T-helper 17 cell (primary cell): ENCODE measurements at regions not wholly inside any gene's neighbourhood (a gene's known extent, or its start where the extent isn't known, plus 50 kb on each side); places are given as distances from the start of the nearest gene placed in this dataset.

ENCODE experiments used
- ATAC-seq: fragments of 150-1000 bp; cut with Tn5 transposase; 2 replicates; pipeline ENCODE4 v1.10.0; 2021; ENCODE audit warnings: mild to moderate bottlenecking, moderate library complexity
- DNase-seq, 3 donors: peaks; one replicate each; pipeline versions ENCODE4 v3.0.0 to v3.0.0-alpha.2; 2020 to 2021
- H3K9me3 ChIP-seq: one replicate; pipeline ENCODE4 v1.7.0; 2013; ENCODE audit warnings: low read length, mild to moderate bottlenecking; ENCODE audit not compliant: control insufficient read depth, poor library complexity, severe bottlenecking
- H3K27ac Mint-ChIP-seq: one replicate; pipeline ENCODE4 v1.8.0; 2022; ENCODE audit warnings: mild to moderate bottlenecking, moderate library complexity, mixed read lengths
- H3K27me3 Mint-ChIP-seq: one replicate; pipeline ENCODE4 v1.8.0; 2022; ENCODE audit warnings: mixed read lengths
- H3K36me3 Mint-ChIP-seq: one replicate; pipeline ENCODE4 v1.8.0; 2022; ENCODE audit warnings: low read depth, mixed read lengths
- H3K4me1 Mint-ChIP-seq: one replicate; pipeline ENCODE4 v1.8.0; 2022; ENCODE audit warnings: mild to moderate bottlenecking, mixed read lengths
- H3K4me3 Mint-ChIP-seq: one replicate; pipeline ENCODE4 v1.8.0; 2022; ENCODE audit warnings: mild to moderate bottlenecking, moderate library complexity, mixed read lengths

GRCh38 chr11:37704791-37705190 is 1106.8 kb upstream of the RAG2 start:
- DNase-seq (no peak), ATAC-seq (no peak)
- Mint-ChIP-seq H3K4me1 (no peaks in the 10 kb centered on the region), H3K36me3 (no peaks in the 10 kb centered on the region), H3K27ac (no peak overlapping the region), H3K27me3 (no peaks in the 10 kb centered on the region), H3K4me3 (no peak overlapping the region)
- peaks cover 2% of the 10 kb centered on the region for H3K9me3 ChIP-seq

DNA sequence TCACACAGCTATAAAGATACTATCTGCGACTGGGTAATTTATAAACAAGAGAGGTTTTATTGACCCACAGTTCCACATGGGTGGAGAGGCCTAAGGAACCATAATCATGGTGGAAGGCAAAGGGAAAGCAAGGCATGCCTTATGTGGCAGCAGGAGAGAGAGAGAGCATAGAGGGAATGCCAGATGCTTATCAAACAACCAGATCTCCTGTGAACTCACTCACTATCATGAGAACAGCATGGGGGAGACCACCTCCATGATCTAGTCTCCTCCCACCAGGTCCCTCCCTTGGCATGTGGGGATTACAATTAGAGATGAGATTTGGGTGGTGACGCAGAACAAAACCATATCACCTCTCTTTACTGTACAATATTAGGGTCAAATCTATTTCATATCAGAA is 1101.6 kb upstream of the RAG2 start:
- H3K36me3 Mint-ChIP-seq, result no peaks in the 10 kb centered on the region
- no peaks in the 10 kb centered on the region for H3K27me3 Mint-ChIP-seq
- no peak overlapping the region for H3K4me3 Mint-ChIP-seq

DNA sequence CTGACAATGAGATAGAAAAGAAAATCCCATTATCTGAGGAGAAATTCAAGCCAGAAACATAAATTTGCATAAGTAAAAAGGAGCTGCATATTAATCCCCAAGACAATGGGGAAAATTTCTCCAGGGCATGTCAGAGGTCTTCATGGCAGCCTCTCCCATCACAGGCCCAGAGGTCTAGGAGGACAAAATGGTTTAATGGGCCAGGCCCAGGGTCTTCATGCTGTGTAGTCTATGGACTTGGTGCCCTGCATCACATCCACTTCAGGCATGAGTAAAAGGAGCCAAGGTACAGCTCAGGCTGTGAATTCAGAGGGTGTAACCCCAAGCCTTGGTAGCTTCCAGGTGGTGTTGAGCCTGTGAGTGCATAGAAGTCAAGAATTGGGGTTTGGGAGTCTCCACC is 1097.2 kb upstream of the RAG2 start:
- no peak overlapping the region for H3K4me3 Mint-ChIP-seq

More for the DNA sequence above, 1101.6 kb upstream of the RAG2 start:
- peaks cover 2% of the 10 kb centered on the region for H3K9me3 ChIP-seq
- Mint-ChIP-seq H3K4me1 (no peaks in the 10 kb centered on the region), H3K27ac (no peak overlapping the region)
- no peak for ATAC-seq
- no peak for DNase-seq

DNA sequence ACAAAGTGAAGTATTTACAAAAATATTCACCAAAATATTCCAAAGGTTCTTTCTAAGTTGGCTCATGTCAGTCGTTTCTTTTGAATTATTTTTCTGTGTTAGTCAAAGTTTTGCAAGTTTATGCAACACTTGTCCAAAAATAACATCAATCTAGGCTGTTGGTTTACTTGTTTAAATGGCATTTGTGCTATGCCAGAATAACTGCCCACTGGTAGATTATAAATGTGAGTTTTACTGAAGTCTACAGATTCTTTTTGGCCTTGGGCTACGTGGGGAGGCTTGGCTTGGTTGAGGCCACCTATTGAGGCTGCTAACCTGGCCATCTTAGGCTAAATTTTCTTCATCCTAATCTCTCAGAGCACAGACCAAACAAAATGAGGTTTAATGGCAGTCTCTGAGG is 1091.9 kb upstream of the RAG2 start:
- no peak for DNase-seq
- no peaks in the 10 kb centered on the region for H3K4me1 Mint-ChIP-seq
- no peak overlapping the region for H3K4me3 Mint-ChIP-seq
- no peaks in the 10 kb centered on the region for H3K27me3 Mint-ChIP-seq
- no peaks in the 10 kb centered on the region for H3K36me3 Mint-ChIP-seq
- H3K9me3 ChIP-seq, result no peaks in the 10 kb centered on the region
- ATAC-seq, result no peak
- H3K27ac Mint-ChIP-seq, result no peak overlapping the region

More for the DNA sequence above, 1097.2 kb upstream of the RAG2 start:
- Mint-ChIP-seq H3K27me3 (no peaks in the 10 kb centered on the region), H3K27ac (no peak overlapping the region), H3K36me3 (no peaks in the 10 kb centered on the region), H3K4me1 (no peaks in the 10 kb centered on the region)
- no peaks in the 10 kb centered on the region for H3K9me3 ChIP-seq
- no peak for ATAC-seq
- no peak for DNase-seq

DNA sequence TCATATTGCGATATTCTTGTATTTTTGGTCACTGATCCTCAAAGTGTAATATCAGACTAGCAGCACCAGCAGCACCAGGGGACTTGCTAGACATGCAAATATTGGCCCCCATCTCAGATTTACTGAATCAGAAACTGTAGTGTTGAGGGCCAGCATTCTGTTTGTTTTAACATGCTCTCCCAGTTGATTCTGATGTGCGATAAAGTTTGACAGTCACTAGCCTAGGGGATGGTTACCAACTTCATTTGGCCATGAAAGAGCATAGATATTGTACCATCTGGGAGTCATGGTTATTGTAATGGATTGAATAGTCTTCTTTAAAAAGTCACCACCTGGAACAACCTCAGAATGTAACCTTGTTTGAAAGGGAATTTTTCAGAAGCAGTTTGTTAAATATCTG is 1090.4 kb upstream of the RAG2 start:
- no peak for DNase-seq
- Mint-ChIP-seq H3K36me3 (no peaks in the 10 kb centered on the region), H3K4me3 (no peak overlapping the region), H3K27ac (no peak overlapping the region), H3K4me1 (no peaks in the 10 kb centered on the region), H3K27me3 (no peaks in the 10 kb centered on the region)
- no peaks in the 10 kb centered on the region for H3K9me3 ChIP-seq
- ATAC-seq, result no peak

DNA sequence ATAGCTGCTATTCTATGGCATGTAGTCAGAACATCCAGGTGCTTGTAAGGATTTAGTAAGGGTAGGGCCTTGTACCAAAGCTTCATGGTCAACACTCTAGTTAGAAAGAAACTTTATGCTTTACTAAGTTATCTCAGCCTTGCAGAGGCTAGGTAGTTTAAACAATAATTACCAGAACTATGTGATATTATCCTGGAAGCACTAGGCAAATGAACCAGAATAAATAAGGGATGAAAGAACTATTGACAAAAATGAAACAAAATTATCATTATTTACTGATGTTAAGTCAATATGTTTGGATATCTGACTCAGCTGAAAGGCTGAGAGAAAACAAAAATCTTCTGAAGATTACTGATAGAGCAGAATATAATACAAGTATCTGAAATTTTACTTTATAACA is 1089.1 kb upstream of the RAG2 start:
- DNase-seq (no peak), ATAC-seq (no peak)
- Mint-ChIP-seq H3K36me3 (no peaks in the 10 kb centered on the region), H3K27ac (no peak overlapping the region), H3K4me3 (no peak overlapping the region), H3K4me1 (no peaks in the 10 kb centered on the region), H3K27me3 (no peaks in the 10 kb centered on the region)
- H3K9me3 ChIP-seq, result no peaks in the 10 kb centered on the region

GRCh38 chr11:37671321-37671720 is 1073.3 kb upstream of the RAG2 start:
- Mint-ChIP-seq H3K4me3 (no peak overlapping the region), H3K27ac (no peak overlapping the region), H3K27me3 (no peaks in the 10 kb centered on the region), H3K36me3 (no peaks in the 10 kb centered on the region), H3K4me1 (no peaks in the 10 kb centered on the region)
- ATAC-seq, result no peak
- DNase-seq, result no peak
- H3K9me3 ChIP-seq, result no peaks in the 10 kb centered on the region

DNA sequence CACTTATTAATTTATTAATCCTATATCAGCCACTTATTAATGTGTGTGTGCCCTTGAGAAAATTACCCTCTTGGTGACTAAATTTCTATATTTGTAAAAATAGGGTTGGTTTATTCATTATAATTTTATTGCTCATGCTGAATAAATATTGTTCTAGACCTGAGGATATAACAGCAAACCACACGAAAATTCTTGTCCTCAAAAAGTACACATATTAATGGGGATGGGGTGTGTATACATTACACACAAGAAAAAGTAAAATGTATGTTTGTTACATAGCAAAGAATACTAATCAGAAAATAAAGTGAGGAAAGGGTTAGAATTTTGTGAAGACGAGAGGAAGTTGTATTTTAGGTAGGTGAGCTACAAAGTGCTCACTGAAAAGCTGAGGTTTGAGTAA is 1068.9 kb upstream of the RAG2 start:
- Mint-ChIP-seq H3K27me3 (no peaks in the 10 kb centered on the region), H3K4me3 (no peak overlapping the region), H3K27ac (no peak overlapping the region), H3K36me3 (no peaks in the 10 kb centered on the region), H3K4me1 (no peaks in the 10 kb centered on the region)
- no peak for ATAC-seq
- DNase-seq, result no peak
- no peaks in the 10 kb centered on the region for H3K9me3 ChIP-seq

- Mint-ChIP-seq H3K4me1 (no peaks in the 10 kb centered on the region), H3K4me3 (no peak overlapping the region), H3K27ac (no peak overlapping the region), H3K27me3 (no peaks in the 10 kb centered on the region), H3K36me3 (no peaks in the 10 kb centered on the region)
- DNase-seq, result no peak
- ATAC-seq, result no peak
- H3K9me3 ChIP-seq, result no peaks in the 10 kb centered on the region
Measured at GRCh38 chr11:37657645-37658044, 1059.6 kb upstream of the RAG2 start.

DNA sequence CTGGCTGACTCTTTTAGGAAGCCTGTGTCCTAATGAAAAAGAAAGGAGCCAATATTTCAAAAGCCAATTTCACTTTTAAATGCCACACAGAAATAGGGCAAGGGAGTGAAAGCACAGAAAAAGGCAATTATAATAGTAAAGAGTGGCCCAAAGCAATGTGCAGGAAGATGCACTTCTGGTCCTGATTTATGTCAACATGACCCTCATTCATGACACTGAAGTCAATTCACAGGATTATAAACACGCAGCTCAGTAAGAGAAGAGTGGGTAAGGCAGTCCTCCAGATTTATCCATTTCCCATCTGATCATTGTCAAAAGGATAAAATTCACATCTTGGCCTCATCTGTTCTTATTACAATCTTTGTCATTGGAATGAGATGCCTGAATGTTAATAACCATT is 1049.7 kb upstream of the RAG2 start:
- ATAC-seq (no peak), DNase-seq (no peak)
- no peaks in the 10 kb centered on the region for H3K36me3 Mint-ChIP-seq
- H3K9me3 ChIP-seq, result no peaks in the 10 kb centered on the region
- H3K27ac Mint-ChIP-seq, result no peak overlapping the region
- no peaks in the 10 kb centered on the region for H3K27me3 Mint-ChIP-seq
- H3K4me3 Mint-ChIP-seq, result no peak overlapping the region
- no peaks in the 10 kb centered on the region for H3K4me1 Mint-ChIP-seq

DNA sequence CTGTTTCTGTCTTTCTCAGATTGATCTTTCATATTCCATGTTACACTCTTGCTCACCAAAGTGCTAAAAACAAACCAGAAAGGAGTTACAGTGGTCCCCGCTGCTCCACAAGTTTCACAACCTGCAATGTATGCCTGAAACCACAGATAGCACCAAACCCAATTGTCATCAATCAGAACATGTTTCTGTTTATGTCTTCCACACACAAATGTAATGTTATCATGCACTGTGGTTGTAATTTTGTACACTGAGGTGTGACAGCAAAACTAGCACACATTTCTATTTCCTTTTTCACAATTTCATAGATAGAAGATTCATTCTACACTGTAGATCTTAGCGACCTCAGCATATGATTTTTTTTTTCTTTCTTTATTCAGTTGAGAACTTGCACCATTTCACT is 1045.9 kb upstream of the RAG2 start:
- Mint-ChIP-seq H3K27me3 (no peaks in the 10 kb centered on the region), H3K4me1 (no peaks in the 10 kb centered on the region), H3K27ac (no peak overlapping the region), H3K36me3 (no peaks in the 10 kb centered on the region), H3K4me3 (no peak overlapping the region)
- H3K9me3 ChIP-seq, result no peaks in the 10 kb centered on the region
- no peak for ATAC-seq
- DNase-seq, result no peak

DNA sequence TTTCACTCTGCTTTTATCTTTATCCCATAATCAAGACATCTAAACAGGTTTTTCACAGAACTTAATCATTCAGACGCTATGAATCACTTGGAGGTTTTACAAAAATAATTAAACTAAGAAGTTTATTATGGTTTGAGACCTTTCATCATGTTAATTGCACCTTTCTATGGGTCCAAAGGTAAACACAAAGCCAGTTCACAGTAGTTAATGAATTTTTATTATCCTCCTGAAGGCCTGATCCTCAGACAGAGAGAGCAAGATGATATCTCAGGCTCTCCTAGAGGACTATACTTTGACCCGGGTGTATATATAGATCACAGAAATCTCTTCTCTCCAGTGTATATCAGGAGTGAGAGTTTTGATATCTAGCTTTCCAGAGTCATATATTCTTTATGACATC is 1044.3 kb upstream of the RAG2 start:
- H3K36me3 Mint-ChIP-seq, result no peaks in the 10 kb centered on the region
- H3K27ac Mint-ChIP-seq, result no peak overlapping the region

DNA sequence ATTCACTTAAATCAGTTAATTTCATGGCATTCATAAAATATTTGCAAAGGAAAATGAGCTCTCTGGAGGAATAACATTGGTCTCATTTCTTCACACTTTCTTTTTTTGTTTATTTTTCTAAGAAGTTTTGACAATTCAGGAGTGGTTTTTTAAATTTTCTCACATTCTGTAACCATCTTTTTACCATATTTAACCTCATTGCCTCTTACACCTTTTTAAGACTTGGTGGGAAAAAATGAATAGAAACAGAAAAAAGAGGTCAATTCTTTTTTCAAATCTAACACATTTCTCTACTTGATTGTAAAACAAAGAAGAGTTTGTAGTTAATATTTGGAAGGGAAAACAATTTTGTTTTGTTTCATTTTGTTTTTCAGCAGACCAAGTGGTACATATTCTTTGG is 1034.7 kb upstream of the RAG2 start:
- H3K9me3 ChIP-seq, result no peaks in the 10 kb centered on the region
- H3K27ac Mint-ChIP-seq, result no peak overlapping the region
- no peak for ATAC-seq
- H3K4me1 Mint-ChIP-seq, result no peaks in the 10 kb centered on the region
- no peak overlapping the region for H3K4me3 Mint-ChIP-seq
- DNase-seq, result no peak
- no peaks in the 10 kb centered on the region for H3K27me3 Mint-ChIP-seq
- no peaks in the 10 kb centered on the region for H3K36me3 Mint-ChIP-seq

More for the DNA sequence above, 1044.3 kb upstream of the RAG2 start:
- no peak overlapping the region for H3K4me3 Mint-ChIP-seq
- H3K27me3 Mint-ChIP-seq, result no peaks in the 10 kb centered on the region
- no peaks in the 10 kb centered on the region for H3K9me3 ChIP-seq
- ATAC-seq (no peak), DNase-seq (no peak)
- no peaks in the 10 kb centered on the region for H3K4me1 Mint-ChIP-seq

DNA sequence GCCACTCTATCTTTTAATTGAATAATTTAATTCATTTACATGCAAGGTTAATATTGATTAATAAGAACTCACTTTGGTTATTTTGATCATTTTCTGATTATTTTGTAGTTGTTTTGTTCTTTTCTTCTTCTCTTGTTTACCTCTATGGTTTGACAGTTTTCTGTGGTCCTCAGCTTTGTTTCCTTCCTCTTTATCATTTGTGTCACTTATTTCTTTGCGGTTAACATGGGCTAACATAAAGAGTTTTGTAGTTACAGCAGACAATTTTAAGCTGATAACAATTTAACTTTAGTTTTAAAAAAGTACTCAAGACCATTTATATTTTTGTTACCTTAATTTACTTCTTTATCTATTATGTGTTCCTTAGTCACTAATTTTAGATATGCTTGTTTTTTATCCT is 1032.8 kb upstream of the RAG2 start:
- no peak for ATAC-seq
- DNase-seq, result no peak
- H3K4me1 Mint-ChIP-seq, result no peaks in the 10 kb centered on the region
- H3K9me3 ChIP-seq, result no peaks in the 10 kb centered on the region
- no peak overlapping the region for H3K4me3 Mint-ChIP-seq
- H3K27me3 Mint-ChIP-seq, result no peaks in the 10 kb centered on the region
- no peak overlapping the region for H3K27ac Mint-ChIP-seq
- no peaks in the 10 kb centered on the region for H3K36me3 Mint-ChIP-seq

DNA sequence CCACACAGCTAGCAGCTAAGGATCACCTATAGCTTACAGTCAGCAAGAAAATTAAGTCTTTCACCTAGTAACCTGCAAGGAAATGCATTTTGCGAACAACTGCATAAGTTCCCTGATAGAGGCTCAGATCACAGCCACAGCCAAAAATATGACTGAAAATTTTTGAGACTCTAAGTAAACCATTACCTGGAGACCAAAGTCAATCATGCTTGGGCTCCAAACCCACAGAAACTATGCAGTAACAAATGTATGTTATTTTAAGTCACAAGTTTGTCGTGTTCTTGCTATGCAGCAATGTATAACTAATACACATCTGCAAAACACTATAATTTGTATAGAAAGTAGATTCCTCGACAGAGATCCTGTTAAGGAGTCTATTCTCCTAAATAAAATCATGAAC is 1025.7 kb upstream of the RAG2 start:
- DNase-seq (no peak), ATAC-seq (no peak)
- no peaks in the 10 kb centered on the region for H3K27me3 Mint-ChIP-seq
- H3K36me3 Mint-ChIP-seq, result no peaks in the 10 kb centered on the region
- H3K27ac Mint-ChIP-seq, result no peak overlapping the region
- H3K4me1 Mint-ChIP-seq, result no peaks in the 10 kb centered on the region
- H3K9me3 ChIP-seq, result no peaks in the 10 kb centered on the region
- no peak overlapping the region for H3K4me3 Mint-ChIP-seq
